GM12878 (cell line): ENCODE measurements at regions not wholly inside any gene's neighbourhood (a gene's known extent, or its start where the extent isn't known, plus 50 kb on each side); places are given as distances from the start of the nearest gene placed in this dataset.

Experiments used
- CTCF ChIP-seq, 3 experiments: IDR thresholded peaks in 2 of 3; conservative IDR thresholded peaks in 1 of 3; 2 replicates each; pipeline ENCODE4 v1.5.1; 2011; ENCODE audit warnings: low read depth in 3 of 3, low read length in 3 of 3, mild to moderate bottlenecking in 3 of 3, control low read depth in 2 of 3, moderate library complexity in 2 of 3, inconsistent platforms in 1 of 3, mixed read lengths in 1 of 3; ENCODE audit not compliant: control insufficient read depth in 2 of 3, insufficient read depth in 1 of 3; ENCODE audit errors: extremely low read depth in 1 of 3
- GABPA ChIP-seq: IDR thresholded peaks from 2 replicates; pipeline ENCODE4 v1.6.1; 2014; ENCODE audit warnings: antibody characterized with exemption, low read depth, mild to moderate bottlenecking, inconsistent platforms
- JUNB ChIP-seq: IDR thresholded peaks from 2 replicates; pipeline ENCODE4 v1.6.1; 2016; ENCODE audit warnings: antibody characterized with exemption, mild to moderate bottlenecking
- MAX ChIP-seq: IDR thresholded peaks from 2 replicates; pipeline ENCODE4 v1.6.1; 2012; ENCODE audit warnings: low read depth, low read length, improper control_type of control experiment
- NRF1 ChIP-seq: conservative IDR thresholded peaks from 2 replicates; pipeline ENCODE4 v1.6.1; 2011; ENCODE audit warnings: mild to moderate bottlenecking, low read depth, low read length, improper control_type of control experiment
- PML ChIP-seq: IDR thresholded peaks from 2 replicates; pipeline ENCODE4 v1.6.1; 2012; ENCODE audit warnings: low read length, inconsistent platforms
- POLR2A ChIP-seq: IDR thresholded peaks from 2 replicates; pipeline ENCODE4 v1.6.1; 2011; ENCODE audit warnings: low read depth, mild to moderate bottlenecking, low read length
- POLR2AphosphoS5 ChIP-seq: IDR thresholded peaks from 2 replicates; pipeline ENCODE4 v1.6.1; 2011; ENCODE audit warnings: mild to moderate bottlenecking, low read length, inconsistent platforms
- REST ChIP-seq: IDR thresholded peaks from 2 replicates; pipeline ENCODE4 v1.6.1; 2012; ENCODE audit warnings: mild to moderate bottlenecking, low read depth, low read length
- TF ChIP-seq, protein P1 (sequence below): fragments of 450-650 bp; IDR thresholded peaks from 2 replicates; pipeline ENCODE4 v1.6.1; 2016; ENCODE audit warnings: mild to moderate bottlenecking, moderate library complexity, borderline replicate concordance
- TF ChIP-seq, protein P2 (sequence below): IDR thresholded peaks from 2 replicates; pipeline ENCODE4 v1.6.1; 2012; ENCODE audit warnings: low read length, inconsistent platforms
- TF ChIP-seq, protein P3 (sequence below): fragments of 450-650 bp; IDR thresholded peaks from 2 replicates; pipeline ENCODE4 v1.6.1; 2017; ENCODE audit warnings: low read depth, mild to moderate bottlenecking, moderate library complexity
- TF ChIP-seq, protein P4 (sequence below): fragments of 450-650 bp; IDR thresholded peaks from 2 replicates; pipeline ENCODE4 v1.6.1; 2014; ENCODE audit warnings: mild to moderate bottlenecking

DNA sequence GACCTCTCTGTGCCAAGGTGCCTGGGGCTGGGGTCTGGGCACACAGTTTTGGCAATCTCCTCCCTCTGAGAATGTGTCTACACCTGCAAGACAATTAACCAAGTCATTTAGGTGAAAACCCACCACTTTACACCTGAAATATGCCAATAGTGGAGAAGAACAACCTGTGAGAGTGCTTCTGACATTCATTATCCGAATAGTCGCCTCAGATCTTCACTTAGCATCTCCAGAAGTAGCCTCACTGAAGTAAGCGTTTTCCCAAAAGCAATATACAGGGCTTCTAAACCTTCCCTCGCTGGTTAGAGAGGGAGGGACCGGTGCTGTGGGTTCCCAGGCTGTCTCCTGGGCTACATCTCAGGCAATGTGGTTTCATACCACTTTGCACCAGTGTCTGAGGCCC lies 173.5 kb downstream of the DDX1 start:
- TF ChIP-seq CTCF (IDR thresholded peaks at IDR 0.05 in 2 of 3, conservative IDR thresholded peaks at IDR 0.05 in 1 of 3; ENCODE audit: control insufficient read depth in 2 of 3, extremely low read depth in 1 of 3, insufficient read depth in 1 of 3, low read depth in 3 of 3, low read length in 3 of 3) (no peak), JUNB (no peak), POLR2A (no peak), NRF1 (no peak), GABPA (no peak), POLR2AphosphoS5 (no peak), MAX (no peak), PML (no peak), REST (no peak)
- TF ChIP-seq, protein P1, sequence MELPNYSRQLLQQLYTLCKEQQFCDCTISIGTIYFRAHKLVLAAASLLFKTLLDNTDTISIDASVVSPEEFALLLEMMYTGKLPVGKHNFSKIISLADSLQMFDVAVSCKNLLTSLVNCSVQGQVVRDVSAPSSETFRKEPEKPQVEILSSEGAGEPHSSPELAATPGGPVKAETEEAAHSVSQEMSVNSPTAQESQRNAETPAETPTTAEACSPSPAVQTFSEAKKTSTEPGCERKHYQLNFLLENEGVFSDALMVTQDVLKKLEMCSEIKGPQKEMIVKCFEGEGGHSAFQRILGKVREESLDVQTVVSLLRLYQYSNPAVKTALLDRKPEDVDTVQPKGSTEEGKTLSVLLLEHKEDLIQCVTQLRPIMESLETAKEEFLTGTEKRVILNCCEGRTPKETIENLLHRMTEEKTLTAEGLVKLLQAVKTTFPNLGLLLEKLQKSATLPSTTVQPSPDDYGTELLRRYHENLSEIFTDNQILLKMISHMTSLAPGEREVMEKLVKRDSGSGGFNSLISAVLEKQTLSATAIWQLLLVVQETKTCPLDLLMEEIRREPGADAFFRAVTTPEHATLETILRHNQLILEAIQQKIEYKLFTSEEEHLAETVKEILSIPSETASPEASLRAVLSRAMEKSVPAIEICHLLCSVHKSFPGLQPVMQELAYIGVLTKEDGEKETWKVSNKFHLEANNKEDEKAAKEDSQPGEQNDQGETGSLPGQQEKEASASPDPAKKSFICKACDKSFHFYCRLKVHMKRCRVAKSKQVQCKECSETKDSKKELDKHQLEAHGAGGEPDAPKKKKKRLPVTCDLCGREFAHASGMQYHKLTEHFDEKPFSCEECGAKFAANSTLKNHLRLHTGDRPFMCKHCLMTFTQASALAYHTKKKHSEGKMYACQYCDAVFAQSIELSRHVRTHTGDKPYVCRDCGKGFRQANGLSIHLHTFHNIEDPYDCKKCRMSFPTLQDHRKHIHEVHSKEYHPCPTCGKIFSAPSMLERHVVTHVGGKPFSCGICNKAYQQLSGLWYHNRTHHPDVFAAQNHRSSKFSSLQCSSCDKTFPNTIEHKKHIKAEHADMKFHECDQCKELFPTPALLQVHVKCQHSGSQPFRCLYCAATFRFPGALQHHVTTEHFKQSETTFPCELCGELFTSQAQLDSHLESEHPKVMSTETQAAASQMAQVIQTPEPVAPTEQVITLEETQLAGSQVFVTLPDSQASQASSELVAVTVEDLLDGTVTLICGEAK = no peak
- TF ChIP-seq, protein P2, sequence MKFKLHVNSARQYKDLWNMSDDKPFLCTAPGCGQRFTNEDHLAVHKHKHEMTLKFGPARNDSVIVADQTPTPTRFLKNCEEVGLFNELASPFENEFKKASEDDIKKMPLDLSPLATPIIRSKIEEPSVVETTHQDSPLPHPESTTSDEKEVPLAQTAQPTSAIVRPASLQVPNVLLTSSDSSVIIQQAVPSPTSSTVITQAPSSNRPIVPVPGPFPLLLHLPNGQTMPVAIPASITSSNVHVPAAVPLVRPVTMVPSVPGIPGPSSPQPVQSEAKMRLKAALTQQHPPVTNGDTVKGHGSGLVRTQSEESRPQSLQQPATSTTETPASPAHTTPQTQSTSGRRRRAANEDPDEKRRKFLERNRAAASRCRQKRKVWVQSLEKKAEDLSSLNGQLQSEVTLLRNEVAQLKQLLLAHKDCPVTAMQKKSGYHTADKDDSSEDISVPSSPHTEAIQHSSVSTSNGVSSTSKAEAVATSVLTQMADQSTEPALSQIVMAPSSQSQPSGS = no peak
- TF ChIP-seq, protein P3, sequence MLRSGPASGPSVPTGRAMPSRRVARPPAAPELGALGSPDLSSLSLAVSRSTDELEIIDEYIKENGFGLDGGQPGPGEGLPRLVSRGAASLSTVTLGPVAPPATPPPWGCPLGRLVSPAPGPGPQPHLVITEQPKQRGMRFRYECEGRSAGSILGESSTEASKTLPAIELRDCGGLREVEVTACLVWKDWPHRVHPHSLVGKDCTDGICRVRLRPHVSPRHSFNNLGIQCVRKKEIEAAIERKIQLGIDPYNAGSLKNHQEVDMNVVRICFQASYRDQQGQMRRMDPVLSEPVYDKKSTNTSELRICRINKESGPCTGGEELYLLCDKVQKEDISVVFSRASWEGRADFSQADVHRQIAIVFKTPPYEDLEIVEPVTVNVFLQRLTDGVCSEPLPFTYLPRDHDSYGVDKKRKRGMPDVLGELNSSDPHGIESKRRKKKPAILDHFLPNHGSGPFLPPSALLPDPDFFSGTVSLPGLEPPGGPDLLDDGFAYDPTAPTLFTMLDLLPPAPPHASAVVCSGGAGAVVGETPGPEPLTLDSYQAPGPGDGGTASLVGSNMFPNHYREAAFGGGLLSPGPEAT = no peak
- TF ChIP-seq, protein P4, sequence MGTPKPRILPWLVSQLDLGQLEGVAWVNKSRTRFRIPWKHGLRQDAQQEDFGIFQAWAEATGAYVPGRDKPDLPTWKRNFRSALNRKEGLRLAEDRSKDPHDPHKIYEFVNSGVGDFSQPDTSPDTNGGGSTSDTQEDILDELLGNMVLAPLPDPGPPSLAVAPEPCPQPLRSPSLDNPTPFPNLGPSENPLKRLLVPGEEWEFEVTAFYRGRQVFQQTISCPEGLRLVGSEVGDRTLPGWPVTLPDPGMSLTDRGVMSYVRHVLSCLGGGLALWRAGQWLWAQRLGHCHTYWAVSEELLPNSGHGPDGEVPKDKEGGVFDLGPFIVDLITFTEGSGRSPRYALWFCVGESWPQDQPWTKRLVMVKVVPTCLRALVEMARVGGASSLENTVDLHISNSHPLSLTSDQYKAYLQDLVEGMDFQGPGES = no peak
